Esophagus muscularis mucosa (tissue), 4 donors: ENCODE measurements at regions not wholly inside any gene's neighbourhood (a gene's known extent, or its start where the extent isn't known, plus 50 kb on each side); places are given as distances from the start of the nearest gene placed in this dataset.

ENCODE experiments used
- CTCF ChIP-seq, 3 experiments: fragments of 200-600 bp in 2 of 3; fragments of 450-650 bp in 1 of 3; sonication (generic) in 2 of 3; IDR thresholded peaks; one replicate each; pipeline ENCODE4 v1.5.1; 2017 to 2019; ENCODE audit warnings: antibody characterized with exemption in 3 of 3, mild to moderate bottlenecking in 2 of 3, moderate library complexity in 1 of 3
- EP300 ChIP-seq: sonication (generic); formaldehyde crosslinking; IDR thresholded peaks from one replicate; pipeline ENCODE4 v1.6.1; 2017; ENCODE audit warnings: antibody characterized with exemption
- POLR2AphosphoS5 ChIP-seq, 2 donors: sonication (generic); formaldehyde crosslinking; IDR thresholded peaks; one replicate each; pipeline ENCODE4 v1.6.1; 2017; ENCODE audit warnings: antibody characterized with exemption in 2 of 2

- TF ChIP-seq POLR2AphosphoS5 (IDR thresholded peaks at IDR 0.05) (no peak), CTCF (IDR thresholded peaks at IDR 0.05) (no peak), EP300 (no peak)
These were observed 90.5 kb upstream of the PITRM1 start for GRCh38 chr10:3263082-3263481.
